ENCODE measurements at regions not wholly inside any gene's neighbourhood (a gene's known extent, or its start where the extent isn't known, plus 50 kb on each side); places are given as distances from the start of the nearest gene placed in this dataset.

GRCh38 chr11:126113515-126113957, 50.9 kb upstream of the CDON start:
- Mint-ChIP-seq H3K9me3 (no peaks in the 10 kb centered on the region), H3K27ac (no peak overlapping the region), H3K4me3 (no peak overlapping the region), H3K27me3 (ENCODE audit: insufficient read depth, low read depth, poor library complexity) (peaks cover 13% of the 10 kb centered on the region), H3K4me1 (peaks cover 12% of the 10 kb centered on the region), H3K36me3 (ENCODE audit: low read depth) (no peaks in the 10 kb centered on the region)
- Histone ChIP-seq H4K20me1 (replicated peaks; ENCODE audit: insufficient read depth) (no peaks in the 10 kb centered on the region), H3K27me3 (ENCODE audit: insufficient read depth) (no peaks in the 10 kb centered on the region), H3K4me3 (no peak overlapping the region), H3F3A (replicated peaks; ENCODE audit: low read depth) (no peaks in the 10 kb centered on the region), H3K4me1 (ENCODE audit: insufficient read depth) (peaks cover 3% of the 10 kb centered on the region; the same call in 1 of the 2 replicates), H2AFZ (peak overlapping the region; percentile 9; the same call in 1 of the 2 replicates), H3K79me2 (replicated peaks; ENCODE audit: insufficient read depth) (no peaks in the 10 kb centered on the region), H3K27ac (ENCODE audit: low read depth) (no peak overlapping the region), H3K36me3 (ENCODE audit: insufficient read depth) (no peaks in the 10 kb centered on the region), H3K9me2 (ENCODE audit: insufficient read depth) (no peaks in the 10 kb centered on the region), H3K4me2 (no peak overlapping the region)
- no peak for TF ChIP-seq JUNB (IDR thresholded peaks at IDR 0.05; ENCODE audit: unreplicated experiment)
- TF ChIP-seq, protein P1, sequence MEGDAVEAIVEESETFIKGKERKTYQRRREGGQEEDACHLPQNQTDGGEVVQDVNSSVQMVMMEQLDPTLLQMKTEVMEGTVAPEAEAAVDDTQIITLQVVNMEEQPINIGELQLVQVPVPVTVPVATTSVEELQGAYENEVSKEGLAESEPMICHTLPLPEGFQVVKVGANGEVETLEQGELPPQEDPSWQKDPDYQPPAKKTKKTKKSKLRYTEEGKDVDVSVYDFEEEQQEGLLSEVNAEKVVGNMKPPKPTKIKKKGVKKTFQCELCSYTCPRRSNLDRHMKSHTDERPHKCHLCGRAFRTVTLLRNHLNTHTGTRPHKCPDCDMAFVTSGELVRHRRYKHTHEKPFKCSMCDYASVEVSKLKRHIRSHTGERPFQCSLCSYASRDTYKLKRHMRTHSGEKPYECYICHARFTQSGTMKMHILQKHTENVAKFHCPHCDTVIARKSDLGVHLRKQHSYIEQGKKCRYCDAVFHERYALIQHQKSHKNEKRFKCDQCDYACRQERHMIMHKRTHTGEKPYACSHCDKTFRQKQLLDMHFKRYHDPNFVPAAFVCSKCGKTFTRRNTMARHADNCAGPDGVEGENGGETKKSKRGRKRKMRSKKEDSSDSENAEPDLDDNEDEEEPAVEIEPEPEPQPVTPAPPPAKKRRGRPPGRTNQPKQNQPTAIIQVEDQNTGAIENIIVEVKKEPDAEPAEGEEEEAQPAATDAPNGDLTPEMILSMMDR (conservative IDR thresholded peaks at IDR 0.05; ENCODE audit: low read depth in 2 of 2) = 0 out of 4 replicates have a peak, but pooled peaks of 1 of the 2 experiments have one; percentile 7
- TF ChIP-seq ZNF331 (CRISPR knock-in tag; IDR thresholded peaks at IDR 0.05; ENCODE audit: low read depth) = no peak
- no peak for TF ChIP-seq NANOG (IDR thresholded peaks at IDR 0.05; ENCODE audit: borderline replicate concordance)
- TF ChIP-seq POLR2AphosphoS5 (IDR thresholded peaks at IDR 0.05; ENCODE audit: low read depth) = no peak
- no peak for TF ChIP-seq EZH2phosphoT487 (IDR thresholded peaks at IDR 0.05; ENCODE audit: unreplicated experiment)
- DNase-seq (ENCODE audit: low spot score) (no peak), ATAC-seq (peak; percentile 34)

GRCh38 chr11:126113012-126113411, 50.3 kb upstream of the CDON start:
- H3K36me3 Mint-ChIP-seq (ENCODE audit: low read depth) = no peaks in the 10 kb centered on the region
- peaks cover 12% of the 10 kb centered on the region for H3K4me1 Mint-ChIP-seq
- no peaks in the 10 kb centered on the region for H3K36me3 ChIP-seq (ENCODE audit: insufficient read depth)
- H2AFZ ChIP-seq = peak overlapping the region; percentile 7; the same call in 1 of the 2 replicates
- no peak overlapping the region for H3K4me2 ChIP-seq
- ATAC-seq (no peak), DNase-seq (ENCODE audit: low spot score) (no peak)
- H3K27me3 Mint-ChIP-seq (ENCODE audit: insufficient read depth, low read depth, poor library complexity) = peaks cover 12% of the 10 kb centered on the region
- H3K27ac ChIP-seq (ENCODE audit: low read depth) = no peak overlapping the region
- H3K4me1 ChIP-seq (ENCODE audit: insufficient read depth) = peaks cover 3% of the 10 kb centered on the region; the same call in 1 of the 2 replicates
- H3K27ac Mint-ChIP-seq = no peak overlapping the region
- H4K20me1 ChIP-seq (replicated peaks; ENCODE audit: insufficient read depth) = no peaks in the 10 kb centered on the region
- no peak overlapping the region for H3K4me3 Mint-ChIP-seq
- no peaks in the 10 kb centered on the region for H3K9me2 ChIP-seq (ENCODE audit: insufficient read depth)
- TF ChIP-seq STAT1 (IDR thresholded peaks at IDR 0.05; ENCODE audit: unreplicated experiment) = no peak
- TF ChIP-seq, protein P2, sequence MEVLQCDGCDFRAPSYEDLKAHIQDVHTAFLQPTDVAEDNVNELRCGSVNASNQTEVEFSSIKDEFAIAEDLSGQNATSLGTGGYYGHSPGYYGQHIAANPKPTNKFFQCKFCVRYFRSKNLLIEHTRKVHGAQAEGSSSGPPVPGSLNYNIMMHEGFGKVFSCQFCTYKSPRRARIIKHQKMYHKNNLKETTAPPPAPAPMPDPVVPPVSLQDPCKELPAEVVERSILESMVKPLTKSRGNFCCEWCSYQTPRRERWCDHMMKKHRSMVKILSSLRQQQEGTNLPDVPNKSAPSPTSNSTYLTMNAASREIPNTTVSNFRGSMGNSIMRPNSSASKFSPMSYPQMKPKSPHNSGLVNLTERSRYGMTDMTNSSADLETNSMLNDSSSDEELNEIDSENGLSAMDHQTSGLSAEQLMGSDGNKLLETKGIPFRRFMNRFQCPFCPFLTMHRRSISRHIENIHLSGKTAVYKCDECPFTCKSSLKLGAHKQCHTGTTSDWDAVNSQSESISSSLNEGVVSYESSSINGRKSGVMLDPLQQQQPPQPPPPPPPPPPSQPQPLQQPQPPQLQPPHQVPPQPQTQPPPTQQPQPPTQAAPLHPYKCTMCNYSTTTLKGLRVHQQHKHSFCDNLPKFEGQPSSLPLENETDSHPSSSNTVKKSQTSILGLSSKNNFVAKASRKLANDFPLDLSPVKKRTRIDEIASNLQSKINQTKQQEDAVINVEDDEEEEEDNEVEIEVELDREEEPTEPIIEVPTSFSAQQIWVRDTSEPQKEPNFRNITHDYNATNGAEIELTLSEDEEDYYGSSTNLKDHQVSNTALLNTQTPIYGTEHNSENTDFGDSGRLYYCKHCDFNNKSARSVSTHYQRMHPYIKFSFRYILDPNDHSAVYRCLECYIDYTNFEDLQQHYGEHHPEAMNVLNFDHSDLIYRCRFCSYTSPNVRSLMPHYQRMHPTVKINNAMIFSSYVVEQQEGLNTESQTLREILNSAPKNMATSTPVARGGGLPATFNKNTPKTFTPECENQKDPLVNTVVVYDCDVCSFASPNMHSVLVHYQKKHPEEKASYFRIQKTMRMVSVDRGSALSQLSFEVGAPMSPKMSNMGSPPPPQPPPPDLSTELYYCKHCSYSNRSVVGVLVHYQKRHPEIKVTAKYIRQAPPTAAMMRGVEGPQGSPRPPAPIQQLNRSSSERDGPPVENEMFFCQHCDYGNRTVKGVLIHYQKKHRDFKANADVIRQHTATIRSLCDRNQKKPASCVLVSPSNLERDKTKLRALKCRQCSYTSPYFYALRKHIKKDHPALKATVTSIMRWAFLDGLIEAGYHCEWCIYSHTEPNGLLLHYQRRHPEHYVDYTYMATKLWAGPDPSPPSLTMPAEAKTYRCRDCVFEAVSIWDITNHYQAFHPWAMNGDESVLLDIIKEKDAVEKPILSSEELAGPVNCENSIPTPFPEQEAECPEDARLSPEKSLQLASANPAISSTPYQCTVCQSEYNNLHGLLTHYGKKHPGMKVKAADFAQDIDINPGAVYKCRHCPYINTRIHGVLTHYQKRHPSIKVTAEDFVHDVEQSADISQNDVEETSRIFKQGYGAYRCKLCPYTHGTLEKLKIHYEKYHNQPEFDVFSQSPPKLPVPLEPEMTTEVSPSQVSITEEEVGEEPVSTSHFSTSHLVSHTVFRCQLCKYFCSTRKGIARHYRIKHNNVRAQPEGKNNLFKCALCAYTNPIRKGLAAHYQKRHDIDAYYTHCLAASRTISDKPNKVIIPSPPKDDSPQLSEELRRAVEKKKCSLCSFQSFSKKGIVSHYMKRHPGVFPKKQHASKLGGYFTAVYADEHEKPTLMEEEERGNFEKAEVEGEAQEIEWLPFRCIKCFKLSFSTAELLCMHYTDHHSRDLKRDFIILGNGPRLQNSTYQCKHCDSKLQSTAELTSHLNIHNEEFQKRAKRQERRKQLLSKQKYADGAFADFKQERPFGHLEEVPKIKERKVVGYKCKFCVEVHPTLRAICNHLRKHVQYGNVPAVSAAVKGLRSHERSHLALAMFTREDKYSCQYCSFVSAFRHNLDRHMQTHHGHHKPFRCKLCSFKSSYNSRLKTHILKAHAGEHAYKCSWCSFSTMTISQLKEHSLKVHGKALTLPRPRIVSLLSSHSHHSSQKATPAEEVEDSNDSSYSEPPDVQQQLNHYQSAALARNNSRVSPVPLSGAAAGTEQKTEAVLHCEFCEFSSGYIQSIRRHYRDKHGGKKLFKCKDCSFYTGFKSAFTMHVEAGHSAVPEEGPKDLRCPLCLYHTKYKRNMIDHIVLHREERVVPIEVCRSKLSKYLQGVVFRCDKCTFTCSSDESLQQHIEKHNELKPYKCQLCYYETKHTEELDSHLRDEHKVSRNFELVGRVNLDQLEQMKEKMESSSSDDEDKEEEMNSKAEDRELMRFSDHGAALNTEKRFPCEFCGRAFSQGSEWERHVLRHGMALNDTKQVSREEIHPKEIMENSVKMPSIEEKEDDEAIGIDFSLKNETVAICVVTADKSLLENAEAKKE (CRISPR knock-in tag; IDR thresholded peaks at IDR 0.05) = no peak
- no peak for TF ChIP-seq ZNF331 (CRISPR knock-in tag; IDR thresholded peaks at IDR 0.05; ENCODE audit: low read depth)
- no peaks in the 10 kb centered on the region for H3F3A ChIP-seq (replicated peaks; ENCODE audit: low read depth)
- no peak overlapping the region for H3K4me3 ChIP-seq
- H3K27me3 ChIP-seq (ENCODE audit: insufficient read depth) = no peaks in the 10 kb centered on the region
- H3K9me3 Mint-ChIP-seq = no peaks in the 10 kb centered on the region
- no peaks in the 10 kb centered on the region for H3K79me2 ChIP-seq (replicated peaks; ENCODE audit: insufficient read depth)
